Heart left ventricle (tissue), 13 donors: ENCODE measurements at regions not wholly inside any gene's neighbourhood (a gene's known extent, or its start where the extent isn't known, plus 50 kb on each side); places are given as distances from the start of the nearest gene placed in this dataset.

Experiments
- POLR2A ChIP-seq, 2 donors: fragments of 450-650 bp; IDR thresholded peaks; one replicate each; pipeline ENCODE4 v1.6.1; 2017; ENCODE audit warnings: antibody characterized with exemption in 2 of 2, mild to moderate bottlenecking in 2 of 2, moderate library complexity in 2 of 2
- TF ChIP-seq, protein P1 (sequence below), 12 donors: fragments of 200-600 bp; sonication (generic) in 4 of 12; IDR thresholded peaks; one replicate each; pipeline versions ENCODE4 v1.5.0 to v1.8.0; 2018 to 2022; ENCODE audit warnings: antibody characterized with exemption in 12 of 12, mild to moderate bottlenecking in 5 of 12
- donor health status: ischemic (EF 13 %, LVEDD 7.1; RV severe dilation, severe dysfunction).
- donor health status: DM: no; HTN: yes; CAD: no.
- donor health status: DM: no; HTN: no; CAD: no.
- donor health status: ischemic (EF 25% LVEDD 6.9; RV normal size, moderate dysfunction).
- donor health status: ischemic (EF 25% LVEDD 5.7; RV mildly dilated, moderate dysfunction).
- donor health status: ischemic (EF 35%, LVEDD 5.7; RV mildly dilated, moderate dysfunction).
- donor health status: nonischemic (EF 11% LVEDD 7.7; RV severe dilation, severe dysfunction).
- donor health status: DM: yes; HTN: yes; CAD: no.
- donor health status: PGD.
- donor health status: ischemic (EF 29% LVEDD 5.4; RV normal size, mild dysfunction).
- donor health status: nonischemic (EF 23%, LVEDD 6.1; RV moderate dilation, normal function).

GRCh38 chr1:199734186-199734585 lies 293.3 kb upstream of the NR5A2 start:
- TF ChIP-seq, protein P1, sequence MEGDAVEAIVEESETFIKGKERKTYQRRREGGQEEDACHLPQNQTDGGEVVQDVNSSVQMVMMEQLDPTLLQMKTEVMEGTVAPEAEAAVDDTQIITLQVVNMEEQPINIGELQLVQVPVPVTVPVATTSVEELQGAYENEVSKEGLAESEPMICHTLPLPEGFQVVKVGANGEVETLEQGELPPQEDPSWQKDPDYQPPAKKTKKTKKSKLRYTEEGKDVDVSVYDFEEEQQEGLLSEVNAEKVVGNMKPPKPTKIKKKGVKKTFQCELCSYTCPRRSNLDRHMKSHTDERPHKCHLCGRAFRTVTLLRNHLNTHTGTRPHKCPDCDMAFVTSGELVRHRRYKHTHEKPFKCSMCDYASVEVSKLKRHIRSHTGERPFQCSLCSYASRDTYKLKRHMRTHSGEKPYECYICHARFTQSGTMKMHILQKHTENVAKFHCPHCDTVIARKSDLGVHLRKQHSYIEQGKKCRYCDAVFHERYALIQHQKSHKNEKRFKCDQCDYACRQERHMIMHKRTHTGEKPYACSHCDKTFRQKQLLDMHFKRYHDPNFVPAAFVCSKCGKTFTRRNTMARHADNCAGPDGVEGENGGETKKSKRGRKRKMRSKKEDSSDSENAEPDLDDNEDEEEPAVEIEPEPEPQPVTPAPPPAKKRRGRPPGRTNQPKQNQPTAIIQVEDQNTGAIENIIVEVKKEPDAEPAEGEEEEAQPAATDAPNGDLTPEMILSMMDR (IDR thresholded peaks at IDR 0.05): no peak
- no peak for TF ChIP-seq POLR2A (IDR thresholded peaks at IDR 0.05)
